GM21576 (cell line): ENCODE measurements at regions not wholly inside any gene's neighbourhood (a gene's known extent, or its start where the extent isn't known, plus 50 kb on each side); places are given as distances from the start of the nearest gene placed in this dataset.

Source experiments
- ATAC-seq: cut with Tn5 transposase; IDR thresholded peaks from one replicate; pipeline ENCODE4 v1.9.1; 2021; ENCODE audit warnings: mild to moderate bottlenecking, moderate library complexity; ENCODE audit not compliant: unreplicated experiment

DNA sequence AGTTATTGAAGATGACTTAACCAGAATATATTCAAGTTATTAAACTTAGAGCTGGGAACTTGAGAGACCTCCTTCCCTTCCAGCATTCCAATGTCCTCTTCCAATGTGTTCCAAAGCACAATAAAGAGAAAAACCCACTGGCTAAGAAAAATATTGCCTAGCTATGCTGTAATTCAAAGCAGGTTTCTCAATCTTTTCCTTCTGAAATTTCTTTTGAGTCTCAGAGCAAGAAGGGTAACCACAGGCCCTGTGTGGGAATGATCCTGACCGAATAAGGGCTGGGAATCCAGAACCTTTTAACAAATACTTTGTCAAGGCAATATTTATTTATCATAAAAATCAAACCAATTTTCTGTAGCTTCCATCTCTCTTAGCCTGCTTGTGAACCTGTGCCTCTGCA lies 150.7 kb upstream of the SFRP2 start:
- ATAC-seq, result no peak

DNA sequence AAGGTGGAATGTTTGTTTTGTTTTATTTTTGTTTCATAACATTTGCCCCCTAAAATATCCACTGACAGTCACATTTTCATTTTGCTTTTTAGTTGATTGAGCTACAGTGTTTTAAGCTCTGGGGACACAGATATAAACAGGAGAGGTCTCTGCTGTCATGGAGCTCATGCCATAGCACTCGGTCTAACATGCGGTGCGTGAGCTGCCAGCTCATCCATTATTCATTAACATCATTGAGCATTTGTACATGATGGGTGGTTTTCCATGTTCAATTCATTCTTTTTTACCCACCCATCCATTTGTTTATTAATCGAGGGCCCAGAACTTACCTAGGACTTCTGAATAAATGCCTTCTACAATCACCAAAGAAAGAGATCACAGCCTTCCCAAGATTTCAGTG lies 150.1 kb upstream of the SFRP2 start:
- ATAC-seq, result no peak

GRCh38 chr4:153937289-153937688 lies 148.4 kb upstream of the SFRP2 start:
- ATAC-seq, result no peak

DNA sequence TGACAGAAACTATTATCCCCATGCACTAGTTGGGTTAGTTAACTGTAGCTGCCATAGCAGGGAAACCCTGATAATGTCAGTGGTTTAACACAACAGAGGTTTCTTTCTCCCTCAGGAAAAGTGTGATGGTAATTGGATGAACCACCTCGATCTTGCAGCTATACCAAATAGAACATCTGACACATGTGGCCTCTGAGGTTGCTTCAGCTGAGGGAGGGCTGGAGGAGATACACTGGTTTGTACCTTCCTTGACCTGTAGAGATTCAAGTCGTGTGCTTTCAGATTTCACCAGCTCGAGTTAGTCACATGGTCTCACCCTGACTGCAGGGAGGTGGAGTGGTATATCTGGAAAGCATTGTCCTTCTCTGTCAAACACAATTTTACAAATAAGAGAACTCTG lies 147.2 kb upstream of the SFRP2 start:
- ATAC-seq, result no peak

- no peak for ATAC-seq
These were observed 145.8 kb upstream of the SFRP2 start for GRCh38 chr4:153934688-153935017.

DNA sequence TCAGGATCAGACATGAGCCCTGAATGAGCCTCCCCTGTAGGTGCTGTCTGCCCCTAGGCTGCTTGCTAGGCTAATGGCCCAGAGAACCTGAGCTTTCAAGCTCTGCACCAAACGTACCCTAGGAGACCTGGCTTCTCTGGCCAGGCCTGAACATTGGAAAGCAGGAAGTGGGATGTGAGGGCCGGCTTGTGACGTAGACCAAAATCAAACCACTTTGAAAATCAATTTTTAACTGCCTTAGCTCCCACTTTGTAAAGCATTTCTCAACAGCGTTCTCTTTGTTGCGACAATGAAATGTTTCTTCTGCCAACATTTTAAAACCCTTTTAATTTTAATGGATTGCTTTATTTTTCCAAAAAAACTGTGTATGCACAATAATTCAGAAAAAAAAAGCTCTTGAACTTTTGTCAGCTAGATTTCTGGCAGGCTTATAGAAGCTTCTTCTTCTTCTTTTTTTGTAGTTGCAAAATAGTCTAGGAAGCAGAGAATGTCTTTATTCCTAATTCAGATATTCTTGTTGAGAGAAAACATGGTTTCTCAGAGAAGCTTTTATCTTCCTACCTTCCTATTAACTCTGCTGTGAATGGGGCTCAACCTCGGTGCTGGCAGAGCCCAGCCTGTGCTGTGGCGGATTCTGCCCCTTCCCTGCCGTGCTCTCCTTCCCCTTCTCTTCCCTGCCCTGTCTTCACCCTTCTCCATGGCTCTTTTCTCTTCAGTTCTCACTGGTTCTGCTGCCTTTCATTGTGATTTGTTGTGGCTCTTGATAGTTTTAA lies 145.2 kb upstream of the SFRP2 start:
- ATAC-seq, result no peak

DNA sequence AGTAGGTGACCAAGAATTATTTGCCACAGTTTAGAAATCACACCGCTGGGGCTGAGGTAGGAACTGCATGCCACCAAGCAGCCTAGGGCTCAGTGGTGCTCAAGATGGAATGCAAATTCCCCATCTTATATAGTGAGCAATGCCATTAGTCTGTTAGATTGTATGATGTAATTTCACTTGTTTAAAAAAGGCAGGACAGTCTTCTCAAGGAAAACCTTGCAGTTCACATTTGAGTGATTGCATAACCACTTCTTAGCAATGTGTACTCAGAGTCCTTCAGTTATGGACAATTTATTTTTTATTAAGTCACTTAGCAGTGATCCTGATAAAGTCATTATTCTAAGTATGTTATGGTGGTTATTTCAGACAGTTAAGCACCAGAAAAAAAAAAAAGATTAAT lies 142.9 kb upstream of the SFRP2 start:
- ATAC-seq, result no peak

DNA sequence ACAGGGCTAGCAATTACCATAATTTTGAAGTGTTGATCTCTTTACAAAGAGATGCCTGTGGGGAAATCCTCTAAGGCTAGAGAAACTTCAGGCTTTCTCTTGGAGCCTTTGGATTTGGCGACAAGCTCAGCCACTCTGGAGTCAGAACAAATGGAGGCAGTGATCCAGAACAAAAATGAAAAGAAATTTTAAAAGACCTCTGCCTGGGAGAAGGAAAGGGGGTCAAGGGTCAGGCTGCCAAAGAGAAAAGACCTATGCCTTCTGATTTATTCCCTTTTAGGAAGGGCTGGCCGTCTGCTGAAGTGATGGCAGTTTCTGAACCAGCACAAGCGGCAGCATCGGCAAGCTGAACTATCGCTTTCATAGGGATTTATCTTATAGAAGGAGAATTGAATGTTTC lies 140.8 kb upstream of the SFRP2 start:
- no peak for ATAC-seq

DNA sequence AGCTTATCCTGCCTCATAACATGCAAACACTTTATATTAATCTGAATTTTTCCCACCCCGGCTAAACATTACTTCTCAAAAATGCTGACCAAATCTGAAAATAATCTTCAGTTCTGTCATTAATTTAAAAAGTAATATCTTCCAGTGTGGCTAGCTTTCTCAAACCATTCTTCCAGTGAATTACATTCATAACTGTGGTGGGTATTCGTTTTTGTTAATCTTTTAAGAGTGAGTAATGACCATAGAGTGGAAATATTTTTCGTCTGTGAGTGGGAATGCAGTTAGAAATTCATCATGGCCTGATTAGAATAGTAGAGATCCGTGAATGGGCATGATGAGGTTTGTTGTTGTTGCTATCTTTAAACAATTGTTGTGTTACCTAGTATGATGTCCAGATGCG lies 138.6 kb upstream of the SFRP2 start:
- ATAC-seq, result no peak

DNA sequence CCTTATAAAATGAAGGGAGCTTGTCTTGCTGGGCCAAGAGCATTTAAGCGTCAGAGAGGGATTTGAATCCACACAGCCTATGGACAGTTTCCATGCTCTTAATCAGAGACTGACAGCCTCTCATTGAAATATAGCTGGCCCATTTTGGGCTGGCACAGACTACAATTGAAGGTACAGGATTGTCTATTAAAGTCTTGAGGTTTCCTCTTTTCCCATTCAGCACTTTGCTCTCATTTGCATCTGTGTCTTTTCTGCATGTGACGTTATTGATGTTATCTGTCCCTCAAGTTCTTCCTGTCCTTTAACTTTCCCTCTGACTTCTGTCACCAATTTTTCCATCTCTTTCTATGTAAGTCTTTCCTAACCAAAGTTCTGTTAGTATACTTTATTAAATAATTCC lies 133.3 kb upstream of the SFRP2 start:
- ATAC-seq, result no peak

- no peak for ATAC-seq
These were observed 130.8 kb upstream of the SFRP2 start for GRCh38 chr4:153919667-153920066.

- peak; percentile 98 for ATAC-seq
These were observed 127.4 kb upstream of the SFRP2 start for GRCh38 chr4:153916273-153916755.

- ATAC-seq, result no peak
These were observed 123.4 kb upstream of the SFRP2 start for GRCh38 chr4:153912301-153912700.

DNA sequence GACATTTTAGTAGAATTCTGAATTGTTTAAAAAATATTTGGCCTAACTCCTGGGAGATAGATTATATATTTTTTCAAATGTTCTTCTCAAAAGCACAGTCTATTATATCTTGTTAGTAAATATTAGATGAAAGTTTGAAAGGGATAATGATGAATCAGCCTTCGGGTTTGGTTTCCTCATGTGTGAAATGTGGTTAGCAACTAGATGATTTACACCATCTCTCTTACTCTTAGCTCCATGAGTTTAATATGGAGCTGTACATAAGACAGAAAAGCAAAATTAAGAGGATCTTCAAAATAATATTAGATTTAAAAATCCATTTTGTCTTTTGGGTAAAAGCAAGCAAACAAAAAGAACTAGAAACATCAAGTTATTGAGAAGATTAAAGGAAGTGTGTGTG lies 120.8 kb upstream of the SFRP2 start:
- ATAC-seq, result no peak

- no peak for ATAC-seq
These were observed 117.3 kb upstream of the SFRP2 start for GRCh38 chr4:153906231-153906630.

DNA sequence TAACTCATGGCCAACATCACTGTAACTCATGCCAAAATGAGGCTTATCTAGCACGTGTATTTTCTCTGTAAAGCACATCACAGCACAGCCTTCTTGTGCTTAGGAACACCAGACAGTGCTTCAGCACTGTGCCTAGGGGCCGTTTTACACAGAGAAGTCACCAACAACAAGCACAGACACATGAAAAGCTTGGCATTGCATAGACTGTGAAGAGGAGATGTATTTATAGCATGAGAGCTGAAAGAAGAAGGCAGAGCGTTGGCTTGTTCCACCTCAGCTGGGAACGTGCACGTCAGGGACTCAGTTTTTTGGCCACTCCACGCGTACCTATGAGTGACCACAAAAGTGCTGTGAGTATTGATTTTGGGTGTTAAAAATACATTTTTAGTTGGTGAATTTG lies 116.3 kb upstream of the SFRP2 start:
- no peak for ATAC-seq

DNA sequence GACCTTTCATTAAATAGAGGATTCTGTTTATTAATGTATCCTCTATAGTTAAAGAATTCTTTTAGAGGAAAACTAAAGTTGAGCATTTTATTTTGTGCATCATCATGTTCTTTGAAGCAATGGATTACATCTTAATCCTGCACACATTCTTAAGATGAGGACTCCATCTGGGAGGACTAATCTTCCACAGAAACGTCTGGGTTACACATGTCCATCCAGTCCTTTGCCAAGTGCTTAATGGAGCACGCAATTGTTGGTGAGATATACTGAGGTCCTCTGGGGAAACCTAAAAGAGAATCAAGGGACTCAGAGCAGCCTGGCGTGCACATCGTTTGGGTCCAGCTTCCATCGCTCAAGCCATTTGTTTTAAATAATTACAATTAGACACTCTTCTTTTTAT lies 115.1 kb upstream of the SFRP2 start:
- no peak for ATAC-seq

GRCh38 chr4:153901220-153901619 lies 112.3 kb upstream of the SFRP2 start:
- ATAC-seq, result no peak

GRCh38 chr4:153900426-153900825 lies 111.5 kb upstream of the SFRP2 start:
- no peak for ATAC-seq

DNA sequence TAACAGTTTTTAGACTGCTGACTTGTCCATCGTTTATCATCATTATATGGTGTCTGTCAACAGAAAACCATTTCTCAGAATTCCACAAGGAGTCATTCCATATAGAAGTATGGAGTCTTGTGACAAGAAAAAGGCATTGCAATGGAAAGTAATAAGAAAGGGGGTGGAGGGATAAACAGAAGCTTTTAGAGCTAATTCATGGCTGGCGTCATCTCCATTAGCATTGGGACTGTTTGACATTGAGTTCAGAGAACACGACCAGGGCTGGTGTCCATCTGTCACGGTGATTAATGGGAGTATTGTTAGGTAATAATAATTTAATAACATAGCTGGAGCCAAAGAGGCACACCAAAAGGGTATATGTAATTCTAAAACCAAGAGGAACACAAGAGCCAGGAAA lies 101.9 kb upstream of the SFRP2 start:
- no peak for ATAC-seq

- ATAC-seq, result no peak
These were observed 98.3 kb upstream of the SFRP2 start for GRCh38 chr4:153887217-153887616.

DNA sequence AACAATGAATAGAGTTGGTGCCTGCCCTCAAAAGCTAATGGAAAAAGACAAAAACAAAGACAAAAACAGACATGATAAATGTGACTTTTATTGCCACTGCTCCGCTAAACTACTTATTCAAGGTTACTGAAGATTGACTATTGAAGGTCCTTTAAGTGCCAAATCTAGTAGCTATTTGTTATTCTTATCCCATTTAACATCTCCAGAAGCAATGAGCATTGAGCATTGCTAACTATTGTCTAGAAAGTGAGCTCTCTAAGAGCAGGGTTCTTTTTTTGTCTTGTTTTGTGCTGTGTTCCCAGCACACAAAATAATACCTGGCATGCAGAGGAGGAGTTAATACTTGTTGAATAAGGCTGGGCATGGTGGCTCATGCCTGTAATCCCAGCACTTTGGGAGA lies 95.4 kb upstream of the SFRP2 start:
- no peak for ATAC-seq

- no peak for ATAC-seq
These were observed 92.1 kb upstream of the SFRP2 start for GRCh38 chr4:153880983-153881382.
